Right ventricle myocardium superior (tissue), 1 donor: ENCODE measurements at regions not wholly inside any gene's neighbourhood (a gene's known extent, or its start where the extent isn't known, plus 50 kb on each side); places are given as distances from the start of the nearest gene placed in this dataset.
A peak's percentile ranks its signal among the peaks of the same experiment; 100 is the strongest.

Experiments
- ATAC-seq: fragments of 200-7000 bp; cut with Tn5 transposase; one replicate; pipeline ENCODE4 v1.9.1; 2020; ENCODE audit warnings: mild to moderate bottlenecking; ENCODE audit not compliant: poor library complexity
- DNase-seq: peaks from one replicate; pipeline ENCODE4 v3.0.0-alpha.2; 2020
- intact Hi-C: fragments of 100-400 bp; cut with DNase I; formaldehyde crosslinking; loops from one replicate; pipeline ENCODE4 v1.11.2; 2022
- donor health status: DM: no; HTN: yes; CAD: no; lungs with severe emphysema.

DNA sequence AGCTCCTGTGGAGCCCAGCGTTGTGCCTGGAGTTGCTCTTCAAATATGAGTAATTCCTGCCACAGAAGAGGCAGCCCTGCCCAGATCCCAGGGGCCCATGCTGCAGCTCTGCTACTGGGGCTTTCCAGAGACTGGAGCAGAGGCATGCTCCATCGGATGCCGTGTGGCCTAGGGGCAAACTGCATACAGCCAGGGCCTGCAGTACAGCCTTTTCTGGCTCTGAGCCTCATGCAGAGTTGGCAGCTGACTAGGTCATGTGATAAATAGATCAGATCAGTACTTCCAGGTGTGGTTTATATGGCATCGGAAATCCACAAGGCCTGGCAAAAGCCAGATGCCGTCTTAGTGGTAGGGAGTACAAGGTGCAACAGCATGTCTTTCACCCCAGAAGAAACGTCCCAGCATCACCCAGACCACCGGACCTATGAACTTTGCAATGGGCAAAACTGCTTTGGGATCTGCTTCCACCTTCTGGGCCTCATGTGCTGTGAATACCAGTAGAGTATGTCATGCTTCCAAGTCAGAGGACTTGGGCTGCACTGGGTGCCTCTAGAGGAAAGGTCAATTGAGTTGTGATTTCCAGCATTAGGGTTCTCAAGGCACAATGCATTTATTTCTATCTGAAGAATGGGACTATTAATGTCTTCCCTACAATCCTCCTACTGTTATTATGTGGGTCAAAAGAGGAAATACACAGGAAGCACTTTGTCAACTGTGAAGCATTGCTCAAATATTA lies 250.7 kb upstream of the ZNF32 start:
- no peak for DNase-seq
- peak; percentile 42 for ATAC-seq
- intact Hi-C loops: no loop called here

DNA sequence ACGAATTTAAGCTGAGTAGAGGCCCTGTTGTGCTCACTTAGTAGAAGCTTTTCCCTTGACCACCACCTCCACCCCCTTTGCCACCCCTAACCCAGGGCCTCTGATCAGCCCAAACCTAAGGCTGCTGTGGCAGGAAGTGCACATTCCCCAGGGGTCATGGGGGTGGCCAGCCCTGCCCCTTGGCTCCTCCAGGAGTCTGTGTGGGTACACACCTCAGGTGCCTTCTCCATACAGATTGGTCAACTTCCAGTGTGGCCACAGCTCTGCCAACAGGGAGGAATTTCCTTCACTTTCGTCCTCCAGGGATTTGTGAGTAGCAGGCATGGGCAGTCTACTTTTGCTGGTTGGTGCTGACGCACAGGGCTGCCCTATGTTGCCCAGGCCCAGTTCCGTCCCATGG lies 249.9 kb upstream of the ZNF32 start:
- intact Hi-C loops: no loop called here
- ATAC-seq (no peak), DNase-seq (no peak)

DNA sequence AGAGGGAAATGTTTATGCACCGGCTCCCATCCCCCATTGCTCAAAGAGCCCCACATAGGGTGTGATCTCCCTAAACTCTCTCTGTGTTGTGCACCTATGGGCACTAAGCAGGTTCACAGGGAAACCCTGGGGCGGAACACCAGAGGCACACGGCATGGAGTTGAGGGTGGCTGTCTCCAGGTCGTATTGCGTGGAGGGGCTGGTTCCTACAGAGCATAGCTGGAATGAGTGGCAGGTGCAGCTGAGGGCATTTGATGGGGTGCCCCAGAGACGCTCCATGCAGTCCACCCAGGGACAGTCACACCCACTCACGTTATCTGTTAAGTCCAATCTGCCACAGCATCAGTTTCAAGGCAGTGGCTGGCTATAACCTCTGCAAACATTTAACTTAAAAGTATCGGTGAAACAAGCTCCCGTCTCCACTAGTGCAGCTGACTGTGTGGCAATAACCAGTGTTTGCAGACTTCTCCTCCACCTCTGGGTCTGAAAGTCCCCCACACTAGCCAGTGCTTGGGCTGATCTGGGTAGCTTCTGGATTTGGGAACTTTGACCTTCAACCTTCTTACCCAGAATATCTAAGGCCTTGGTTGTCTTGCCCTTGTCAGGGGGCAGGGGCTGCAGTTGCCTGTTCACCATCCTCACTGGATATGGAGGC lies 249.2 kb upstream of the ZNF32 start:
- ATAC-seq (no peak), DNase-seq (no peak)
- intact Hi-C loops: no loop called here

DNA sequence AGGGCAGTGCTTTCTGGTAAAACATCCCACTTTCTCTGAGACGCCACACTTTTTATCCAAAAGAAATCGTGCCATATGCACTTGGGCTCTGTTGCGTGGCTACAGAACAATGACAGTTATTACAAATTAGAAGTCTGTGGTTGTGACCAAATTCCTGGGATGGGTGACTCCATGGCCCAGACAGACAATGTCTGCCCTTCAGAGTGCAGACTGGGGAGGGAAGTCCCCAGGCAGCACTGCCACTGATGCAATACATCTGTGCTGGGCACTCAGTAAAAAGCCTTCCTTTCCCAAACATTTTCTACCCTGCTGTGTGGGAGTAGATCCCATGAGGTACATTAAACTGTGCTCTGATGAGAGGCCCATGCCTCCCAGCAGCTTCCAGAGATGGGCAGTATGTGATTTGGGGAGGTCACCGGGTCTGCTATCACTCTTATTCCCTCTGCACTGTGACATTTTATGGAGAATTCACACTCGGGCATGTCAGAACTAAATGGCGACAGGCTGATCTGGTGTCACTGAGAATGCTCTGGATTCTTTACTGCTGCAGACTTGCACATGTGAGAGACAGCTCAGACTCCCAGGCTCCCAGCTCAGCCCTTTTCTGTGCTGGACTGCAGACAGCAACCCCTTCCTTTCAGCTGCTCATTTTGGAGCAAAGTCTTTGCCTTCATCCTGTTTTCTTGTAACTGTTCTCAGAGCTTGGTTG lies 243.5 kb upstream of the ZNF32 start:
- ATAC-seq (peak; percentile 77), DNase-seq (no peak)
- intact Hi-C loops: no loop called here

DNA sequence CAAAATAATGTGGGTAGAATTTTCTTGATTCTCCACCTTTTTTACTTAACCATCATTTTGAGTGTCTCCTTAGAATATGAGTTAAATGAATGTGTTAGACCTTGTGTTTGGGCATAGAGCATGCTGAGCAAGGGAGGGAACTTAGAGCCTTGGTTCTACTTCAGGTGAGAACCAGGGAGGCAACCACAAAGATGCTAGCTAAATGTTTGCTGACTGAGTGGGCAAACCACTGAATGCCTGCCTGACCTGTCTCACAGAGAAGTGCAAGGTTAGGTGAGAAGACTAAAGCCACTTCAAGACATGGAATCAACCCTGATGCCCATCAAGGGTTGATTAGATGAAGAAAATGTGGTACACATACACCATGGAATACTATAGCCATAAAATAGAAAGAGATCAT lies 242.6 kb upstream of the ZNF32 start:
- intact Hi-C loops: no loop called here
- DNase-seq (no peak), ATAC-seq (no peak)

DNA sequence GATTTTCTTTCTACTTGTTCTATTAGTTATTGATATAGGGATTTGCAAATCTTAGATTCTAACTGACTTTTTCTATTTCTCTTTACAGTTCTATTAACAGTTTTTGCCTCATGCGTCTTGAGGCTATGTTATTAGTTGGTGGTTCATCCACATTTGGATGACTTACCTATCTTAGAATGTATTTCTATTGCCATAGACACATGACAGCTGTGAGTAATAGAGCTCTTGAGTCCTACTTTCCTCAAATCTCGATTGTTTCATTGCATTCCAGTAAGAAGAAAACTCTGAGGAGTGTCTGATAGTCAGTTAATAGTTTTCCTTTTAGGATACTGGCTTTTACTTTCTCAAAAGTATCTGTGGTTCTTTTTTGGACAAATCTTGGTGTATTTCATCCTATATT lies 241.4 kb upstream of the ZNF32 start:
- intact Hi-C loops: no loop called here
- ATAC-seq (no peak), DNase-seq (no peak)

DNA sequence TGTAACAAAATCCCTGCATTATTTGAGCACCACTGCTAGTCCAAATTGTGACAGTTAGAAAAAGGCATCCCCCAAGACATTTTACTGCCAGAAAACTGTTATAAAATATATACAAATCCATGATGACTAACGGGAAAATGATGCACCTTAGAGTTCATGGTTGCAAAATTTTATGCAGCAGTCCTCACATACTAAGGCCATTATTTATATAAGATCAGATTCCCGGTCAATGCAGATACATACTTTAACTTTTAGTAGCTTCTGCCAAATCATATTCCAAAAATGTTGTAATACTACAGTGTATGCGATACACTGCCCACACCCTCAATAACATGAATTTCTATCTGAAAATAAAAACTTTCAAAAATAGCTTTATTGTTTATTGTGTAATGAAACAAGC lies 239.9 kb upstream of the ZNF32 start:
- ATAC-seq (no peak), DNase-seq (no peak)
- intact Hi-C loops: no loop called here

DNA sequence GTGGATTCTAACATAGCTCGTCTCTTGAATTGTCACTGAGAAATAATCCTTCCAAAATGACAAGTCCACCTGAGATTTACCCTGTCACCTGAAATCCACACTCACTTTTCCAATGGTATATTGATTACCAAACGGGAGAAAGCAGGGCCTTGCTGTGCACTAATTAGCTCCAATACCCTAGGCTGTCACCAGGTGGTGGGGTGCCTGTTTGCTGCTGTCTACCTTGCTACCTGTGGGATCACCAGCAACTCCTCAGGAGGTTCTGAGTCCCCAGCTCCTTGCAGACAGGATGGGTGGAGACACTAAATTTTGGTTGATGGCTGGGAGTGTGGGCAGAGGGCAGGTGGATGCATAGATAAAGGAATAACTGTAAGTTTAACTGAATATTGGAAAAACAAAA lies 237.2 kb upstream of the ZNF32 start:
- DNase-seq (no peak), ATAC-seq (no peak)
- intact Hi-C loops: no loop called here

DNA sequence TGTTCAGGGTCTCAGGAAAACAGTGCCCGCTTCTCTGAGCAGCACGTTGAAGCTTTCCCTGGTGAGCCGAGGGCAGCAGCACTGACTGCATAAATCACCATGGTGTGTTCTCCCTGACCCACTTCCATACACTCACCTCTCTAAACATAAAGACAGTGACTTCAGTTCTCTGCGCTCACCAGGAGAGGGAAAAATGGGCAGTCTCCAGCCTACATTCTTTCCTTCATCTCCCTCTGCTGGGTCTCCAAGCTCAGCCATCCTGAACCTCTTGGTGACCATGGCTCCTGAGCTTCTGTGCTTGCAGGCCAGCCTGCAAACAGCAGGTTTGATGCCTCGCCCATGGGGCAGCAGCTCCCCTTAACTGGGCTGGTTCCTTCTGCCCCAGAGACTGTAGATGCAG lies 236.6 kb upstream of the ZNF32 start:
- intact Hi-C loops: no loop called here
- ATAC-seq (no peak), DNase-seq (no peak)

DNA sequence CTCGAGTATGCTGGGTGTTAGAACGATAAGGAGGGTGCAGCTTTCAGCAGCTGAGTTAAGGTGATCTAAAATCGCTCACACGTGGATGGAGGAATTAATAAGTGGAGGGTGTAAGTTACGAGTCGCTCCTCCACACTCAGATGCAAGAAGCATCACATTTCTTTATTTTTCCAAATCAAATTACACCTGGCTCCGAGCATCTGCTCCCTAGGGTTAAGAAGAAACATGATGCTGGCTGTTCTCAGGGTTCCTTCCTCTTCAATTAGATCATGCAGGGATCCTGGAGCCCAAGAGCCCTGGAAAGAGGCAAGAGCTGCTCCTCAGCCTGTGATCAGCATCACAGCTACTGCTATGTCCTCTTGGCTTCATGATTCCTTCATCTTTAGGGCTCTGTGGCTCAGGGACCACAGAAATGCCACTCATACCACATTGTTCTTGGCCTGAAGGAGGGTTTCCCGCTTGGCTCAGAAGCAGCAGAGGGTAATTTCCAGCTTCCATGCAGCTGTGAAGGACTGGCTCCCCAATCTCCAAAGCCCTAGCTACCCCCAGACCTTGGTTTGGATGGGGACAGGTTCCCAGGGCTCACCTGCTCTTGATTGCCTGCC lies 235.9 kb upstream of the ZNF32 start:
- ATAC-seq (no peak), DNase-seq (no peak)
- intact Hi-C loops: no loop called here

DNA sequence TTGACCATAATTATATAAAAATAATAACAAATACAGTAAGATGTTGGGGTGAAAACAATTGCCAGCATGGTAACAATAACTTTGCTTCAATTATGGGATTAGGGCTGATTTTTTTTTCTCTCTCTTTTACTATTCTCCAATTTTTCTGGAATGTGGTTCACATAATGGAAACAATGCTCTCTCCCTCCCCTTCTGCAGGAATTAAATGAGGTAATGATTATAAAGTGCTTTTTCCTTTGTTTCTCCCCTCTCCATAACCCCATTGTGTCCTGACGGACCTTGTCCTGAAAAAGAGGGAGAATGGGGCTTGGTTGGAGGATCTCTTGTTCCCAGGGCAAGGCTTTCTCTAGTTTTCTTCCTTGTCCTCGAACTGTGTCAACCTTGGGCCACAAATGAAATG lies 234.0 kb upstream of the ZNF32 start:
- intact Hi-C loops: no loop called here
- DNase-seq (no peak), ATAC-seq (no peak)

DNA sequence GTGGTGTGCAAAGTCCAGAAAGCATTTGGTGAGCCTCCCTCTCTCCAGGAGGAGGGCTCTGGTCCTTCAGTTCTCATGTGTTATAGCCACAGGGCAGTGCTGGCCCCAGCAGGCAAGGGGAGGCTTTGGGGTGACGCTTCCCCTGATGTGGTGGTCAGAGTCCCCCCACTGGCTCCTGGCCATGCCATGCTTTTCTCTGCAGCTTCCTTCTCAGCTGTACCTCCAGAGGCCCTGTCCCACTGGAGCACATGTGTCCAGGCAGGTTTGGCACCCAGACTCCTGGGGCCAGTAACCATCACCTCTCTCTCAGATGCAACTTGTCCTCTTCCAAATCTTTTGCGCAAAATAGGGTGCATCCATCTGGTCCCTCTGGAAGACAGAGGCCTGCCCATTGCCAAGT lies 233.0 kb upstream of the ZNF32 start:
- DNase-seq: no peak
- ATAC-seq: no peak
- intact Hi-C loops: no loop called here

DNA sequence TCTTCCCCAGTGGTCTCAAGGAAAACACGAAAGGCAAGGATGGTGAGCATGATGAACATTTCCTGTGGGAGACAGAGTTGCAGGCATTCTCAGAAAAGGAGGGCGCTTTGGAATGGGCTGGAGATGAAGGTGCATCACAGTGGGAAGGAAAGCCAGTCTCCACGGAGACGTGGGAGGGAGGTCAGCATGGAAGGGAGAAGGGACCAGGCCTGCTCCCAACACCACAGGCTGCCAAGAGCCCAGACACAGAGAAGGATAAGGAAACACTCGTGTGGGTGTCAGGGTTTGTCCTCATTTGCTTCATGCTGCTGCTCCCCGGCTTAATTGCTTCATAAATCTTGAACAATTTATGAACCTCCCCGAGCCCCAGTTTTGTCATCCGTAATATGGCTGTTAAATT lies 231.5 kb upstream of the ZNF32 start:
- DNase-seq (no peak), ATAC-seq (no peak)
- intact Hi-C loops: no loop called here

DNA sequence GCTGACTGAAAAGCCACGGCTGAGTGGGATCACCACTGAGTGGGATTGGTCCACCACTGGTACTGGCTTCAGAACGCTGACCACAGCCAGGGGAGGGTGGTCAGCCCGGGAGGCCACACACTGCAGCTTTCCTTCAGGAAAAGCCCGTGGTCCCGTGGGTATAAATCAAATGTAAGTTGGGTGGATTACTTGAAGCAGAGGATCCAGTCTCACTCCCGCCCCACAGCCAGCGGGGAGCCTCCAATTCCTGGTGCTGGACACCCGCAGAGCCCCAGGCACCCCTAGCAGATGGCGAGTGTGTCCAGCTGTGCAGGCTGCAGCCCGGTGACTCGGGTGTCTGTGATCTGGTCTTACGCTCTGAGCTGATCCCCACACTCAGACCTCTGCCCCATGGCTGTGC lies 231.1 kb upstream of the ZNF32 start:
- ATAC-seq: no peak
- no peak for DNase-seq
- intact Hi-C loops: no loop called here

DNA sequence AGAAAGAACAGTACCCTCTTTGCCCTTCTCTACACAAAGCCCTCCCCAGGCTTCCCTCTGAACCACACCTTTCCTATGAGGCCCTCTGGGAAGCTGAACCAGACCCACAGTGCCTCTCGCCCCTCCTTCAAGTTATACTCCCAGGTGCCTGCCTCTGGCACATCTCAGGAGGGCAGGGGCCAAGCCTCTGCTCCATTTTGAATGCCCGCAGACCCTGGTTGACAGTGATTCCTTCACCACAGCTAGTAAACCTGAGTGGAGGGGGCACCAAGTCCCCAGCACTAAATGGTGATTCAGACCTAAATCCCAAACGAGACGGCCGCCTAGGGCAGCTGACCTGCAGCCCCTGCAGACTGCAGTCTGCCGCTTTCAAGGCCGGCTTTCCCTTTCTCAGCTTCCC lies 230.5 kb upstream of the ZNF32 start:
- intact Hi-C loops: no loop called here
- no peak for DNase-seq
- ATAC-seq: no peak

DNA sequence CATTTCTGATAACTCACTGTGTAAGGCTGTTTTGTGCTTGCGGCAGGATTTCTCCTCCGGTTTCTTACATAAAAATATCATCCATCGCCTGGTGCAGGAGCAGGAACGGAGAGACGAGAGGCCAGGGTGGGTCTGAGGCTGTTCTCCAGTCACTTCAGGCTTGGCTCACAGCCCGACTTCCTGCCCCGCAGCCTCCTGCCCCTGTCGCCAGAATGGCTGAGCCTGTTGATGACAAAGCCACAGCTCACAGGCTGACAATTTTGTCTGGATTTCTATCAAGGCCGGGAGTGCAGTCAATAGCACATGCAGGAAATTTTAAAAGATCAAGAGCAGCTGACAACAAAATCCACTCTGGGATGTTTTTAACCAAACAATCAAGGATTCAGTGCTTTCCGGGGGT lies 229.7 kb upstream of the ZNF32 start:
- ATAC-seq (peak; percentile 75), DNase-seq (peak; percentile 72)
- intact Hi-C loops: no loop called here

DNA sequence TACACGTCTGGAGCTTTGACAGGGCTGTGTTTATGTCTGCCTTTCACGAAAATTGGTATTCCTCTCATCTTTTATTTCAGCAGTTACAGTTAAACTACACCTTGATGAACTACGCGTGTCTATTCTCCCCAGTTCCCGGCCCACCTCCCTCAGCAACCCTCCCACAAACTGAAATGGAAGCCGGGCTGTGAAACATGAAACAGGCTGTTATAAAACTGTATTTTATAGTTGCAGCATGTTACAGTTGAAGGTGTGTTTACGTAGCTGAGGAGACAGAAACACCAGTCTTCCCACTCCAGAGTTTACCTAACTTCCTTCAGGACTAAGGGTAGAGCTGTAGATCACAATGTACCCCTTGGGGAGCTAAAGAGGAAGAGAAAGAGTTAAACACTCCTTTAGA lies 228.3 kb upstream of the ZNF32 start:
- no peak for DNase-seq
- intact Hi-C loops: no loop called here

DNA sequence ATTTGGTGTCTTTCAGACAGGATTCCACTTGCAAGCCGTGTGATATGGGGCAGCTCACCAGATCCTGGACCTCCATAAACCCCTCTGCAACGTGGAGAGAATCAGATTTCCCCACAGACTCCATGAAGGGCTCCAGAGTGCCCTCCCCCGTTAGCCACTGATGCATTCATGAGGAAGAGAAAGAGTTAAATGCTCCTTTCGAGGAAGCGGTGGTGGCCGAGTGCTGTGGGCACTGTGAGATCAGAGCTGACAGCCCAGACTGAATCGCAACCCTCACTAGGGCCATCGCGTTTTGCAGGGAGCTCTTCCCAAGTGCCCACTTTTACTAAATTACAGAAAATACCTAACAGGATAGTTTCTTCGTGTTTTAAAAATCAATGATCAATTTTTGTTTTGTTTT lies 226.3 kb upstream of the ZNF32 start:
- DNase-seq (no peak), ATAC-seq (no peak)
- intact Hi-C loops: no loop called here

More for the DNA sequence above, 228.3 kb upstream of the ZNF32 start:
- no peak for ATAC-seq

DNA sequence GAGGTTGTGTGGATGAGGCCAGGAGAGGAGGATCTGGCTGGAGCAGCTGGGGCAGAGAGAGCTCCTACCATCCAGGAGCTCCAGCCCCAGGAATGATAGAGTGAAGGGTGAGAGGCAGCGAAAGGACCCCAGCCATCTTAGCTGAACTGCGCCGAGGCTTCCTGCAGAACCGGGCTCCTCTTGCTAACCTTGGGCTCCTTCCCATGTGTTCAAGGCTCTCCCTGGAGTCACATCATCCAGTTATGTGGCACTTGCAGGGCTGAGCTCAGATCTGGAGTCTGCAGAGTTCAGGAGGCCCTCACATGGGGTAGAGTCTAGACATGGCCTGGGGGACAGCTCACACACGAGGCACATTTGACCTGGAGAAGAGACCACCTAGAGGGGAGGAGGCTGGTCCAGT lies 225.0 kb upstream of the ZNF32 start:
- intact Hi-C loops: no loop called here
- no peak for ATAC-seq

DNA sequence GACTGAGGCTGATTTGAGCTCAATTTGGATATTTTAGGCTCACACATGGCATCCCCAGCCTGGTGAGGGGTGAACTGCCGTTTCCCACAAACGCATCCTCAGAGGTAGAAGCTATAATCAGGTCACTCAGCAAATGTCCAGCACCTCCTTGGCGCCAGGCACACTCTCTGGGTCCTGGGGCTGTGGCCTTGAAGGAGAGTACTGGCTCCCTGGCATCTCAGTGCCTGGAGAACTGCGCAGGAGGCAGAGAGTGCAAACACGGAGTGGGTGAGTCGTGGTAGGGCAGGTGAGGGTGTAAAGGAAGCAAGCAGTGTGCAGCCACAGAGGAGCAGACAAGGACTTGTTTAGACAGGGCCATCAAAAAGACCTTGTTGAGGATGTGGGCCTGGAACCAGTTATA lies 224.0 kb upstream of the ZNF32 start:
- intact Hi-C loops: no loop called here
- ATAC-seq (no peak), DNase-seq (no peak)

More for the DNA sequence above, 225.0 kb upstream of the ZNF32 start:
- no peak for DNase-seq
